Aorta (tissue), 5 donors: ENCODE measurements at regions not wholly inside any gene's neighbourhood (a gene's known extent, or its start where the extent isn't known, plus 50 kb on each side); places are given as distances from the start of the nearest gene placed in this dataset.

ENCODE experiments used
- ATAC-seq: fragments of 200-7000 bp; cut with Tn5 transposase; one replicate; pipeline ENCODE4 v1.9.1; 2022; ENCODE audit warnings: moderate library complexity; ENCODE audit not compliant: low FRiP score
- DNase-seq, 2 donors: peaks; one replicate each; pipeline ENCODE4 v3.0.0-alpha.2; 2020
- H3K27ac ChIP-seq, 2 donors: one replicate each; pipeline ENCODE4 v1.5.1; 2013; ENCODE audit warnings: low read length in 2 of 2, mild to moderate bottlenecking in 2 of 2, moderate library complexity in 2 of 2, control low read depth in 1 of 2, inconsistent platforms in 1 of 2, low read depth in 1 of 2
- H3K27me3 ChIP-seq, 2 donors: one replicate each; pipeline ENCODE4 v1.6.1; 2013; ENCODE audit warnings: control low read depth in 1 of 2, low read length in 1 of 2, mild to moderate bottlenecking in 1 of 2, moderate library complexity in 1 of 2; ENCODE audit not compliant: insufficient read depth in 2 of 2, control insufficient read depth in 1 of 2
- H3K36me3 ChIP-seq, 2 donors: one replicate each; pipeline ENCODE4 v1.6.1; 2013; ENCODE audit warnings: control low read depth in 1 of 2, low read length in 1 of 2, mild to moderate bottlenecking in 1 of 2; ENCODE audit not compliant: insufficient read depth in 2 of 2, control insufficient read depth in 1 of 2
- H3K4me1 ChIP-seq, 2 donors: one replicate each; pipeline ENCODE4 v1.6.1; 2013; ENCODE audit warnings: low read length in 2 of 2, control low read depth in 1 of 2, mild to moderate bottlenecking in 1 of 2, moderate library complexity in 1 of 2; ENCODE audit not compliant: insufficient read depth in 2 of 2, control insufficient read depth in 1 of 2
- H3K4me3 ChIP-seq, 2 donors: one replicate each; pipeline ENCODE4 v1.5.1; 2013; ENCODE audit warnings: low read length in 2 of 2, control low read depth in 1 of 2, mild to moderate bottlenecking in 1 of 2
- H3K9me3 ChIP-seq: one replicate; pipeline ENCODE4 v1.6.1; 2013; ENCODE audit warnings: mild to moderate bottlenecking, low read length; ENCODE audit not compliant: control insufficient read depth
- WGBS, 2 donors: extraction: QIAGEN DNeasy Blood & Tissue Kit; methylation state at CpG; one replicate each; pipeline ENCODE4 v1.1.7; 2013; 5-methylcytosine and 5-hydroxymethylcytosine counted together
- intact Hi-C, 2 donors: fragments of 100-400 bp; cut with DNase I; formaldehyde crosslinking; loops; one replicate each; pipeline versions ENCODE4 v1.14.2 to v1.15.0; 2022
- donor health status: healthy with polysubstance abuse.
- donor health status: Bipolar disorder and iron deficiency.
- donor health status: DM: no; HTN: no; CAD: no.
- donor health status: DM: no; HTN: no; CAD: no.
- donor health status: DM: yes; HTN: yes; CAD: no.

- no peaks in the 10 kb centered on the region for H3K27me3 ChIP-seq
- DNase-seq, result no peak
- no peak overlapping the region for H3K4me3 ChIP-seq
- no peaks in the 10 kb centered on the region for H3K4me1 ChIP-seq
- H3K36me3 ChIP-seq, result no peaks in the 10 kb centered on the region
- no peak for ATAC-seq
- intact Hi-C loops, result loop anchor here in 1 of 2 donors (5.0 kb wide), 1 partner anchor 694 kb away; no protein-coding TSS in a partner anchor
- H3K9me3 ChIP-seq, result no peaks in the 10 kb centered on the region
- no peak overlapping the region for H3K27ac ChIP-seq
- WGBS, 2 donors, result 82 to 89% methylated on average over 2 of the region's 2 CpGs
Measured at GRCh38 chr7:41003611-41003940, 699.3 kb downstream of the INHBA start.

DNA sequence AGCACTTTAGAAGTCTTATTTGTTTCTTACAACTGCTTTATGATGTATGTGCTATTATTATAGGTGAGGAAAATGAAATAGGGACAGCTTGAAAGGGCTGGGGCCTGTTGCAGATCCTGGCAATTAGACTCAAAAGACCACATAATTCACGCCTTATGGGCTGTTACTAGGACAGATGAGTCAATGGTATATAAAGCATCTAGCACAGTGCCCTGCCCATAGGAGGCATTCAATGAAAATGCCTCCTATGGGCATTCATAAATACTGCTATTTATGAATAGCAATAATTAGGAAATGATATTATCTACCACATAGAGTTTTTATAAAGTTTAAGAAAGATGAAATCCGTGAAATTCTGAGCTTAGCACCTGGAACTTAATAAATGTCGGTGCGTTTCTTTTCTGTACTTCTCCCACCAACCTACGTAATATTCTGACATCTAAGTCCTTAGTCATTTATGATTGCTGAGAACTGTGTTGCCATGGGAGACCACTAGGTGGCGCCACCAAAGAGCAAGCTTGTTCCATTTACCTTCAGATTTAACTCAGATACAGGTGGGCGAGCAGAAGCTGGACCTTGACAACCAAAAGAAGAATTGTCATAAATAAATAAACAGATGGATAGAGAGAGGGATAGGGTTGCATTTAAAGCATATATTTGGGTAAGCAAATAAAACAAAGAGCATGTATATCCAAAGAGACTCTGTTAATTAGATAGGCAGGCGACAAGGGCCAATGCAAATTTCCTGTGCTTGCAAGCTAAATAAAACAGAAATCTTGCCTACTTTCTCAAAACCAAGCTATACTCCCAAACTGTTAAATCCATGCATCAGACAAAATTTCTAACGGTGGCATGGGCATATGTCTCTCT is 699.9 kb downstream of the INHBA start:
- no peaks in the 10 kb centered on the region for H3K36me3 ChIP-seq
- H3K4me3 ChIP-seq, result no peak overlapping the region
- no peaks in the 10 kb centered on the region for H3K27me3 ChIP-seq
- intact Hi-C loops, result loop anchor here in 1 of 2 donors (5.0 kb wide), 1 partner anchor 694 kb away; no protein-coding TSS in a partner anchor
- DNase-seq (no peak), ATAC-seq (no peak)
- 84 to 86% methylated on average over 9 of the region's 9 CpGs for WGBS, 2 donors
- H3K9me3 ChIP-seq, result no peaks in the 10 kb centered on the region
- no peaks in the 10 kb centered on the region for H3K4me1 ChIP-seq
- H3K27ac ChIP-seq, result no peak overlapping the region

DNA sequence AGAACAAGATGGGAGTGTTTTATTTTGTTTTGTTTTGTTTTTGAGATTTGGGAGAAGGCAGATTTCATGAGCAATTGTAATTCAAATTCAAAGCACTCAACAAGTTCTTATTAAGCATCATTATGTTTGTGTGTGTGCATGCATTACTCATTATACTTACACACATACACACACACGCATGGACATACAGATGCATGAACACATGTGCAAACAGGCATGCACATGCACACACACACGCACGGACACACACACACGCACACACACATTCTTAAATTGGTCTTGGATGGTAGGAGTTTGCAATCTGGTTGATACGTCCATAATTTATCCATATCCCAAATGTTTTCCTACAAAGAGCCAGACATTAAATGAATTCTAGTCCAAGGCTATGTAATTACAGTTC is 702.8 kb downstream of the INHBA start:
- no peak for ATAC-seq
- Histone ChIP-seq H3K27ac (no peak overlapping the region), H3K4me3 (no peak overlapping the region), H3K36me3 (no peaks in the 10 kb centered on the region), H3K4me1 (peaks cover 6 to 10% of the 10 kb centered on the region in 2 donors), H3K9me3 (no peaks in the 10 kb centered on the region), H3K27me3 (no peaks in the 10 kb centered on the region)
- 95 to 96% methylated on average over 5 of the region's 5 CpGs for WGBS, 2 donors
- DNase-seq, result no peak
- intact Hi-C loops, result loop anchor here in 1 of 2 donors (5.0 kb wide), 1 partner anchor 697 kb away; no protein-coding TSS in a partner anchor

DNA sequence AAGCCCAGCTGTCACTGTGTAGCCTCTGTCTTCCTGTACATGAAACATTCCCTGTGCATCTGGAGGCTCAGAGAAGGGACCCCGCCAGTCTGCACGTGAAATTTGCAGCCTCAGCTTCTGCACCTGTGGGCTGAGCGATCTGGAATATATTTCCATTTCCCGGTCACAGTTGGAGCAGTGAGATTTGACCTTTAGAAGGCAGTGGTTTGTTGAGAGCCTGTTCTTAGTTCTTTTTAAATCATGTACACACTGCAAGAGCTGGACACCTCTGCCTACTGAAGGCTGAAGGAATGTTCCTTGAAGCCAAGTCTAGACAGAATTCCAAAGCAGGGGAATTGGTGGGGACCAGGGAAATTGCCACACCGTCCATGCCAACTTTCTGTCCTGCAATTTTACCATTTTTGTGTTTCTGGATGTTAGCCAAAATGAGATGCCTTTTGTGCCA is 706.6 kb downstream of the INHBA start:
- intact Hi-C loops, result loop anchor here (5.0 to 10.0 kb wide), 3 partner anchors 671 to 711 kb away; no protein-coding TSS in a partner anchor
- H3K4me1 ChIP-seq, result peaks cover 6 to 10% of the 10 kb centered on the region in 2 donors
- H3K27ac ChIP-seq, result no peak overlapping the region
- H3K9me3 ChIP-seq, result no peaks in the 10 kb centered on the region
- 15 to 19% methylated on average over 5 of the region's 5 CpGs for WGBS, 2 donors
- DNase-seq (no peak), ATAC-seq (peak; percentile 45)
- no peak overlapping the region for H3K4me3 ChIP-seq
- H3K36me3 ChIP-seq, result no peaks in the 10 kb centered on the region
- no peaks in the 10 kb centered on the region for H3K27me3 ChIP-seq

DNA sequence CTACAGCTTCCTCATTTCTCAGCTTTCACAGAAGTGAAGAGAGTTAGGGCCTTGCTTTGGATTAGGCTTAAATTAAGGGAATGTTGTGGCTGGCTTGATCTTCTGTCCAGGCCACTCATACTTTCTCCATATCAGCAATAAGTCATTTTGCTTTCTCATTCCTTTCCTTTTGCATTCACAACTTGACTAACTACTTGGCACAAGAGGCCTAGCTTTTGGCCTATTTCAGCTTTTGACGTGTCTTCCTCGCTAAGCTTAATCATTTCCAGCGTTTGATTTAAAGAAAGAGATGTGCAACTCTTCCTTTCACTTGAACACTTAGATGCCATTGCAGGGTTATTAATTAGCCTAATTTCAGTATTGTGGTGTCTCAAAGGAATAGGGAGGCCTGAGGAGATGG is 712.0 kb downstream of the INHBA start:
- Histone ChIP-seq H3K36me3 (no peaks in the 10 kb centered on the region), H3K27ac (peak overlapping the region in 1 of 2 donors; percentile 8), H3K4me1 (peaks cover 5% of the 10 kb centered on the region in 2 donors), H3K9me3 (no peaks in the 10 kb centered on the region), H3K27me3 (no peaks in the 10 kb centered on the region), H3K4me3 (no peak overlapping the region)
- no peak for DNase-seq
- intact Hi-C loops, result loop anchor here (5.0 to 10.0 kb wide), 3 partner anchors 74 to 704 kb away; no protein-coding TSS in a partner anchor
- 10 to 12% methylated on average over 3 of the region's 3 CpGs for WGBS, 2 donors
- no peak for ATAC-seq

DNA sequence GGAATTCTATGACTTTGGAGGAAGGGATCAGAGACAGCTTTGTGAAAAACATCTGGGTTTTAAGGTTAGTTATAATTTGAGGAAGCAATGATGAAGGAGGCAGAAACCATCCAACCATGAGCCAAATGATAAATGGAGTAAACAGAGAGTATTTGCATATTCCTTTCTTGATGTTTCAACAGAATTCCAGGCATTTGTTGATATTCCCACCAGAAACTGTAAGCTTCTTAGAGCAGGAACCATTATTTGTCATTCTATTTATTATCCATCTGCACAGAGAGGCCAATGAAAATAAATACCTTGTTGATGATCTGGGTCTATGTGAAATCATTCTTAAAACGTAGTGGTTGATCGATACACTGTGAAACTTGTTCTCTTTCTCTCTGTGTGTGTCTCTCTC is 715.3 kb downstream of the INHBA start:
- ATAC-seq, result no peak
- 77 to 81% methylated on average over 2 of the region's 2 CpGs for WGBS, 2 donors
- no peak for DNase-seq
- intact Hi-C loops, result no loop called here
- H3K4me1 ChIP-seq, result peaks cover 5 to 7% of the 10 kb centered on the region in 2 donors
- no peak overlapping the region for H3K4me3 ChIP-seq
- no peaks in the 10 kb centered on the region for H3K9me3 ChIP-seq
- no peaks in the 10 kb centered on the region for H3K27me3 ChIP-seq
- H3K36me3 ChIP-seq, result no peaks in the 10 kb centered on the region
- H3K27ac ChIP-seq, result no peak overlapping the region

DNA sequence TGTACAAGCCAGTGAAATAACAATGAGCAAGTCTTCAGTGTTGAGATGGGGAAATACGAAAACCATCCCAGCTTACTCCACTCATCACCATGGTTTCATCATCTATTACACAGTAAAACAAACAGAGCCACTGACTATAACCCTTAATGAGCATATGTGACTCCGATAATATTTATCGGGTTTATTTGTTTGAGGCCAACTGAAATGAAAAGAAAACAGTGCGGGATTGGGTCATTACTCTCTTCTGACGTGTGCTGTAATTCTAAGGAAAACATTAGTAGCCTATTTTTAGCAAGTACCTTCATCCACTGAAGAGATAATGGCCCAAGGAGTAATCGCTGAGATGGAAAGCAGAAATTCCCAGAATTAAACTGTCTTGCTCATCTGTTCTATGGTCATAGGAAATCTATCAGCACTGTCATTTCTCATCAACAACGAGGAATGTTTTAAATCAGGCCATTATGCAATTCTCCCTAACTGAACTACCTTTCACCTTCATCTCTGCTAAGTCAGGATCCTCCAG is 716.5 kb downstream of the INHBA start:
- peak; percentile 52 for ATAC-seq
- Histone ChIP-seq H3K27me3 (no peaks in the 10 kb centered on the region), H3K4me1 (peaks cover 5 to 7% of the 10 kb centered on the region in 2 donors), H3K27ac (no peak overlapping the region), H3K36me3 (no peaks in the 10 kb centered on the region), H3K4me3 (no peak overlapping the region), H3K9me3 (no peaks in the 10 kb centered on the region)
- WGBS, 2 donors, result 12 to 14% methylated on average over 7 of the region's 7 CpGs
- no peak for DNase-seq
- intact Hi-C loops, result no loop called here

DNA sequence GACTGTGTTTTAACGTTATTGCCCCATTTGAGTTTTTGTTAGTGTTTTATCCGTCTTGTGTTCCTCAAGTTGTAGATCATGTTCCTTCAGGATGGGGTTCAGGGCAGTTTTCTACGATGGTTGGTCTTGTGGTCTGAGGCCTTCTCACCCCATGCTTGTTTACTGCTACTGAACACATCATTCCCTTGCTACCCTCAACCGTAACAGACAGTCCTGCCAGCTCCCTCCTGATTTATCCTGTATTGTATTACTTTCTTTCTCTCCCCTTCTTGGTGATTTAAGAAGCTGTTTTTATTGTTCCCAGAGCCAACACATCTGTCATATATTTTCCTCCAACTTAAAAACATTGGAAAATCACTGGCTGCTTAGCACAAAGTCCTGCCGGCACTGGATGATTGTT is 719.8 kb downstream of the INHBA start:
- no peaks in the 10 kb centered on the region for H3K9me3 ChIP-seq
- H3K36me3 ChIP-seq, result no peaks in the 10 kb centered on the region
- H3K4me3 ChIP-seq, result no peak overlapping the region
- no peak for DNase-seq
- ATAC-seq, result no peak
- no peaks in the 10 kb centered on the region for H3K27me3 ChIP-seq
- peaks cover 4 to 5% of the 10 kb centered on the region in 2 donors for H3K4me1 ChIP-seq
- intact Hi-C loops, result no loop called here
- no peak overlapping the region for H3K27ac ChIP-seq
- whole genome bisulfite sequencing, 2 donors, result 60% methylated on average over 5 of the region's 5 CpGs

DNA sequence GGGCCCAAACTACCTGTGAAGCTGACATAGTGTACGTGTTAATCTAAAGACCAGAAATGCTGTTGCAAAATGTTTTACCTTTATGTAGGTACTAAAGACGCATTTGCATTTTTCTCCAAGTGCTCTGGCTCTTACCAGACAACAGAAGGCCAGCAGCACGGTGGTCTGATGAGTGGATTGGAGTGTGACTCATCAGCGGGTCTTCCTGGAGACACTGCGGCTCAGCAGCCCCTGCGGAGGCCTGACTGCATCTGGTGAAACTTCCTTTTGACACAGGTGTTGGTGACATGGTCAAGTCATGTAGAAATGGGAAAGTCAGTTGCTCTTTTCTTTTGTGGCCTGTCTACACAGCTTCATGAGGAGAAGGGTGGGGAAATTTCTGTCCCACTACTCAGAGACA is 723.6 kb downstream of the INHBA start:
- Histone ChIP-seq H3K4me1 (no peaks in the 10 kb centered on the region), H3K4me3 (no peak overlapping the region), H3K27ac (no peak overlapping the region), H3K9me3 (no peaks in the 10 kb centered on the region), H3K36me3 (no peaks in the 10 kb centered on the region), H3K27me3 (no peaks in the 10 kb centered on the region)
- intact Hi-C loops, result no loop called here
- ATAC-seq, result no peak
- 97% methylated on average over 6 of the region's 6 CpGs for whole genome bisulfite sequencing, 2 donors
- no peak for DNase-seq
